ENCODE measurements at regions not wholly inside any gene's neighbourhood (a gene's known extent, or its start where the extent isn't known, plus 50 kb on each side); places are given as distances from the start of the nearest gene placed in this dataset.

- Histone ChIP-seq H3K36me3 (ENCODE audit: control insufficient read depth, insufficient read depth, low read length) (no peaks in the 10 kb centered on the region), H3K4me3 (ENCODE audit: low read depth, low read length) (no peak overlapping the region), H3K27me3 (ENCODE audit: control insufficient read depth, insufficient read depth, low read length) (no peaks in the 10 kb centered on the region)
- TF ChIP-seq CTCF (IDR thresholded peaks at IDR 0.05; ENCODE audit: insufficient read depth, low read length, poor library complexity, severe bottlenecking) = no peak
- no peak for DNase-seq (ENCODE audit: low read depth)
Measured at GRCh38 chr2:61753512-61753911, 100.3 kb downstream of the FAM161A start.

- Histone ChIP-seq H3K27me3 (ENCODE audit: control insufficient read depth, insufficient read depth, low read length) (no peaks in the 10 kb centered on the region), H3K36me3 (ENCODE audit: control insufficient read depth, insufficient read depth, low read length) (no peaks in the 10 kb centered on the region), H3K4me3 (ENCODE audit: low read depth, low read length) (no peak overlapping the region)
- no peak for TF ChIP-seq CTCF (IDR thresholded peaks at IDR 0.05; ENCODE audit: insufficient read depth, low read length, poor library complexity, severe bottlenecking)
- no peak for DNase-seq (ENCODE audit: low read depth)
Measured at GRCh38 chr2:61750624-61751023, 103.2 kb downstream of the FAM161A start.

- no peaks in the 10 kb centered on the region for H3K27me3 ChIP-seq (ENCODE audit: control insufficient read depth, insufficient read depth, low read length)
- no peaks in the 10 kb centered on the region for H3K36me3 ChIP-seq (ENCODE audit: control insufficient read depth, insufficient read depth, low read length)
- H3K4me3 ChIP-seq (ENCODE audit: low read depth, low read length) = no peak overlapping the region
- TF ChIP-seq CTCF (IDR thresholded peaks at IDR 0.05; ENCODE audit: insufficient read depth, low read length, poor library complexity, severe bottlenecking) = no peak
- DNase-seq (ENCODE audit: low read depth) = no peak
Measured at GRCh38 chr2:61742955-61743354, 110.9 kb downstream of the FAM161A start.

GRCh38 chr2:61737841-61738240 is 116.0 kb downstream of the FAM161A start:
- DNase-seq (ENCODE audit: low read depth) = no peak
- TF ChIP-seq CTCF (IDR thresholded peaks at IDR 0.05; ENCODE audit: insufficient read depth, low read length, poor library complexity, severe bottlenecking) = no peak
- no peaks in the 10 kb centered on the region for H3K36me3 ChIP-seq (ENCODE audit: control insufficient read depth, insufficient read depth, low read length)
- H3K4me3 ChIP-seq (ENCODE audit: low read depth, low read length) = no peak overlapping the region
- H3K27me3 ChIP-seq (ENCODE audit: control insufficient read depth, insufficient read depth, low read length) = no peaks in the 10 kb centered on the region

GRCh38 chr2:61736953-61737352 is 116.9 kb downstream of the FAM161A start:
- Histone ChIP-seq H3K36me3 (ENCODE audit: control insufficient read depth, insufficient read depth, low read length) (no peaks in the 10 kb centered on the region), H3K4me3 (ENCODE audit: low read depth, low read length) (no peak overlapping the region), H3K27me3 (ENCODE audit: control insufficient read depth, insufficient read depth, low read length) (no peaks in the 10 kb centered on the region)
- no peak for TF ChIP-seq CTCF (IDR thresholded peaks at IDR 0.05; ENCODE audit: insufficient read depth, low read length, poor library complexity, severe bottlenecking)
- no peak for DNase-seq (ENCODE audit: low read depth)

GRCh38 chr2:61733563-61733962 is 120.3 kb downstream of the FAM161A start:
- Histone ChIP-seq H3K36me3 (ENCODE audit: control insufficient read depth, insufficient read depth, low read length) (no peaks in the 10 kb centered on the region), H3K4me3 (ENCODE audit: low read depth, low read length) (no peak overlapping the region), H3K27me3 (ENCODE audit: control insufficient read depth, insufficient read depth, low read length) (no peaks in the 10 kb centered on the region)
- no peak for DNase-seq (ENCODE audit: low read depth)
- no peak for TF ChIP-seq CTCF (IDR thresholded peaks at IDR 0.05; ENCODE audit: insufficient read depth, low read length, poor library complexity, severe bottlenecking)

All from kidney epithelial cell (primary cell).